Fibroblast of lung (primary cell): ENCODE measurements at regions not wholly inside any gene's neighbourhood (a gene's known extent, or its start where the extent isn't known, plus 50 kb on each side); places are given as distances from the start of the nearest gene placed in this dataset.

Experiments
- DNase-seq, 2 donors: peaks; one replicate each; pipeline versions ENCODE4 v3.0.0 to v3.0.0-alpha.2; 2010; ENCODE audit warnings: low read depth in 2 of 2
- H2AFZ ChIP-seq: 2 replicates; pipeline ENCODE4 v1.5.1; 2012; ENCODE audit warnings: low read length, control low read depth, inconsistent platforms
- H3K27ac ChIP-seq: 2 replicates; pipeline ENCODE4 v1.5.1; 2011; ENCODE audit warnings: low read length, control low read depth; ENCODE audit not compliant: insufficient read depth
- H3K27me3 ChIP-seq: 2 replicates; pipeline ENCODE4 v1.5.1; 2011; ENCODE audit warnings: mild to moderate bottlenecking, low read length; ENCODE audit not compliant: control insufficient read depth, insufficient read depth
- H3K36me3 ChIP-seq: 2 replicates; pipeline ENCODE4 v1.5.1; 2011; ENCODE audit warnings: low read length; ENCODE audit not compliant: control insufficient read depth, insufficient read depth
- H3K4me1 ChIP-seq: 2 replicates; pipeline ENCODE4 v1.5.1; 2011; ENCODE audit warnings: low read length; ENCODE audit not compliant: control insufficient read depth, insufficient read depth; ENCODE audit errors: extremely low read depth
- H3K4me2 ChIP-seq: 2 replicates; pipeline ENCODE4 v1.5.1; 2011; ENCODE audit warnings: low read length, control low read depth; ENCODE audit not compliant: insufficient read depth; ENCODE audit errors: extremely low read depth
- H3K4me3 ChIP-seq, 4 experiments: fragments of 200-600 bp in 1 of 4; sonication (generic) in 1 of 4; replicated peaks in 1 of 4; 2 replicates each; pipeline ENCODE4 v1.5.1; 2011 to 2016; ENCODE audit warnings: low read length in 4 of 4, low read depth in 3 of 4, mild to moderate bottlenecking in 3 of 4, control low read depth in 2 of 4, inconsistent platforms in 1 of 4, mixed read lengths in 1 of 4; ENCODE audit not compliant: insufficient read depth in 1 of 4; ENCODE audit errors: control extremely low read depth in 1 of 4
- H3K79me2 ChIP-seq: 2 replicates; pipeline ENCODE4 v1.5.1; 2012; ENCODE audit warnings: mild to moderate bottlenecking, low read length, inconsistent platforms; ENCODE audit not compliant: control insufficient read depth, insufficient read depth
- H3K9ac ChIP-seq: 2 replicates; pipeline ENCODE4 v1.5.1; 2011; ENCODE audit warnings: mild to moderate bottlenecking, low read length, control low read depth; ENCODE audit not compliant: insufficient read depth
- H3K9me3 ChIP-seq: 2 replicates; pipeline ENCODE4 v1.5.1; 2012; ENCODE audit warnings: low read depth, low read length; ENCODE audit not compliant: control insufficient read depth, insufficient read depth
- H4K20me1 ChIP-seq: 2 replicates; pipeline ENCODE4 v1.5.1; 2011; ENCODE audit warnings: low read length; ENCODE audit not compliant: control insufficient read depth, insufficient read depth; ENCODE audit errors: extremely low read depth
- EZH2 ChIP-seq: IDR thresholded peaks from 2 replicates; pipeline ENCODE4 v1.5.1; 2012; ENCODE audit warnings: low read length, control low read depth, mild to moderate bottlenecking; ENCODE audit errors: missing control alignments
- TF ChIP-seq, protein P1 (sequence below), 2 donors: IDR thresholded peaks in 1 of 2; conservative IDR thresholded peaks in 1 of 2; 1 replicate in 1 of 2; 2 replicates in 1 of 2; pipeline ENCODE4 v1.5.1; 2011 to 2012; ENCODE audit warnings: low read length in 2 of 2, control low read depth in 1 of 2, inconsistent platforms in 1 of 2, low read depth in 1 of 2, mild to moderate bottlenecking in 1 of 2

GRCh38 chr11:81897639-81898038 lies 836.0 kb downstream of the FAM181B start:
- no peak overlapping the region for H3K4me2 ChIP-seq
- no peaks in the 10 kb centered on the region for H3K9me3 ChIP-seq
- no peak overlapping the region for H2AFZ ChIP-seq
- TF ChIP-seq, protein P1, sequence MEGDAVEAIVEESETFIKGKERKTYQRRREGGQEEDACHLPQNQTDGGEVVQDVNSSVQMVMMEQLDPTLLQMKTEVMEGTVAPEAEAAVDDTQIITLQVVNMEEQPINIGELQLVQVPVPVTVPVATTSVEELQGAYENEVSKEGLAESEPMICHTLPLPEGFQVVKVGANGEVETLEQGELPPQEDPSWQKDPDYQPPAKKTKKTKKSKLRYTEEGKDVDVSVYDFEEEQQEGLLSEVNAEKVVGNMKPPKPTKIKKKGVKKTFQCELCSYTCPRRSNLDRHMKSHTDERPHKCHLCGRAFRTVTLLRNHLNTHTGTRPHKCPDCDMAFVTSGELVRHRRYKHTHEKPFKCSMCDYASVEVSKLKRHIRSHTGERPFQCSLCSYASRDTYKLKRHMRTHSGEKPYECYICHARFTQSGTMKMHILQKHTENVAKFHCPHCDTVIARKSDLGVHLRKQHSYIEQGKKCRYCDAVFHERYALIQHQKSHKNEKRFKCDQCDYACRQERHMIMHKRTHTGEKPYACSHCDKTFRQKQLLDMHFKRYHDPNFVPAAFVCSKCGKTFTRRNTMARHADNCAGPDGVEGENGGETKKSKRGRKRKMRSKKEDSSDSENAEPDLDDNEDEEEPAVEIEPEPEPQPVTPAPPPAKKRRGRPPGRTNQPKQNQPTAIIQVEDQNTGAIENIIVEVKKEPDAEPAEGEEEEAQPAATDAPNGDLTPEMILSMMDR (conservative IDR thresholded peaks at IDR 0.05 in 1 of 2, IDR thresholded peaks at IDR 0.05 in 1 of 2; ENCODE audit: low read depth in 1 of 2, low read length in 2 of 2) = no peak
- TF ChIP-seq EZH2 = no peak
- DNase-seq = no peak
- H4K20me1 ChIP-seq = no peaks in the 10 kb centered on the region
- H3K4me1 ChIP-seq = no peaks in the 10 kb centered on the region
- no peak overlapping the region for H3K27ac ChIP-seq
- no peaks in the 10 kb centered on the region for H3K27me3 ChIP-seq
- no peak overlapping the region for H3K9ac ChIP-seq
- no peak overlapping the region for H3K4me3 ChIP-seq
- no peaks in the 10 kb centered on the region for H3K36me3 ChIP-seq
- no peaks in the 10 kb centered on the region for H3K79me2 ChIP-seq

DNA sequence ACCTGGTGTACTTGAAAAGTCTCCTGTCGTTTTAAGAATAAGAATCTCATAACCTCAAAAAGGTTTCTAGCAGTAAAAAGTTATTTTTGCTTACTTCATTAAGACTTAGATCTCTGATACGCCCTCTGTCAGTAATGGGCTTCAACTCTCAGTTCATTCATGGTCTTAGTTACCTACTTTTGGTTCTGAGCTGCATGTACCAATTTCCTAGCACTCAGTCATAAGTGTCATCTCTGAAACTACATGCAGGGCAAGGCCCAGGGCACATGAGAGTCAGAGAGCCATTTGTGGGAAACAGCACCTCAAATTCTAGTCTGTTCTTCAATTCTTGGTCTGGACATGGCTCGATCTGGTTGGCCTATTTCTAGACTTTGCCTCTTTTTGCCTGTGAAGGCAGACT lies 838.4 kb downstream of the FAM181B start:
- no peak overlapping the region for H2AFZ ChIP-seq
- H3K4me3 ChIP-seq = no peak overlapping the region
- no peaks in the 10 kb centered on the region for H3K27me3 ChIP-seq
- H3K4me2 ChIP-seq = no peak overlapping the region
- no peaks in the 10 kb centered on the region for H3K36me3 ChIP-seq
- no peaks in the 10 kb centered on the region for H3K9me3 ChIP-seq
- TF ChIP-seq, protein P1 (conservative IDR thresholded peaks at IDR 0.05 in 1 of 2, IDR thresholded peaks at IDR 0.05 in 1 of 2; ENCODE audit: low read depth in 1 of 2, low read length in 2 of 2) = no peak
- TF ChIP-seq EZH2 = no peak
- H3K79me2 ChIP-seq = no peaks in the 10 kb centered on the region
- H3K27ac ChIP-seq = no peak overlapping the region
- no peaks in the 10 kb centered on the region for H4K20me1 ChIP-seq
- no peaks in the 10 kb centered on the region for H3K4me1 ChIP-seq
- no peak overlapping the region for H3K9ac ChIP-seq
- no peak for DNase-seq

GRCh38 chr11:81892770-81893635 lies 840.7 kb downstream of the FAM181B start:
- TF ChIP-seq EZH2 = no peak
- TF ChIP-seq, protein P1 (conservative IDR thresholded peaks at IDR 0.05 in 1 of 2, IDR thresholded peaks at IDR 0.05 in 1 of 2; ENCODE audit: low read depth in 1 of 2, low read length in 2 of 2) = no peak
- Histone ChIP-seq H3K27ac (no peak overlapping the region), H2AFZ (no peak overlapping the region), H3K9me3 (no peaks in the 10 kb centered on the region), H3K4me1 (no peaks in the 10 kb centered on the region), H3K4me2 (no peak overlapping the region), H3K79me2 (no peaks in the 10 kb centered on the region), H4K20me1 (no peaks in the 10 kb centered on the region), H3K9ac (no peak overlapping the region), H3K36me3 (no peaks in the 10 kb centered on the region), H3K4me3 (no peak overlapping the region), H3K27me3 (no peaks in the 10 kb centered on the region)
- DNase-seq = no peak
